Natural killer cell (primary cell): ENCODE measurements at regions not wholly inside any gene's neighbourhood (a gene's known extent, or its start where the extent isn't known, plus 50 kb on each side); places are given as distances from the start of the nearest gene placed in this dataset.

ENCODE experiments used
- ATAC-seq, 3 donors: fragments of 150-1000 bp in 2 of 3; fragments of 200-7000 bp in 1 of 3; cut with Tn5 transposase; 1 replicate in 1 of 3; 2 replicates in 2 of 3; pipeline ENCODE4 v1.10.0; 2021; ENCODE audit warnings: mild to moderate bottlenecking in 2 of 3, moderate library complexity in 2 of 3
- DNase-seq, 2 donors: peaks; one replicate each; pipeline versions ENCODE4 v3.0.0 to v3.0.0-alpha.2; 2013 to 2021; ENCODE audit warnings: mixed read lengths in 1 of 2
- H3K27ac ChIP-seq: one replicate; pipeline ENCODE4 v1.5.1; 2013; ENCODE audit warnings: mild to moderate bottlenecking, low read length
- H3K27me3 ChIP-seq: one replicate; pipeline ENCODE4 v1.6.1; 2013; ENCODE audit warnings: low read length; ENCODE audit not compliant: control insufficient read depth, insufficient read depth
- H3K36me3 ChIP-seq: one replicate; pipeline ENCODE4 v1.6.1; 2013; ENCODE audit warnings: low read length; ENCODE audit not compliant: control insufficient read depth, insufficient read depth
- H3K4me1 ChIP-seq: one replicate; pipeline ENCODE4 v1.6.1; 2013; ENCODE audit warnings: low read length; ENCODE audit not compliant: control insufficient read depth, insufficient read depth
- H3K4me3 ChIP-seq: one replicate; pipeline ENCODE4 v1.5.1; 2013; ENCODE audit warnings: low read length
- H3K9me3 ChIP-seq: one replicate; pipeline ENCODE4 v1.6.1; 2013; ENCODE audit warnings: low read length; ENCODE audit not compliant: control insufficient read depth, insufficient read depth
- H3K27ac Mint-ChIP-seq, 2 donors: one replicate each; pipeline ENCODE4 v1.8.0; 2022; ENCODE audit warnings: mild to moderate bottlenecking in 2 of 2, mixed read lengths in 2 of 2, moderate library complexity in 1 of 2
- H3K27me3 Mint-ChIP-seq, 2 donors: one replicate each; pipeline ENCODE4 v1.8.0; 2022; ENCODE audit warnings: low read depth in 2 of 2, mixed read lengths in 2 of 2
- H3K36me3 Mint-ChIP-seq: one replicate; pipeline ENCODE4 v1.8.0; 2022; ENCODE audit warnings: mixed read lengths
- H3K4me1 Mint-ChIP-seq, 2 donors: one replicate each; pipeline ENCODE4 v1.8.0; 2022; ENCODE audit warnings: mixed read lengths in 2 of 2
- H3K4me3 Mint-ChIP-seq: one replicate; pipeline ENCODE4 v1.8.0; 2022; ENCODE audit warnings: mild to moderate bottlenecking, moderate library complexity, mixed read lengths
- H3K9me3 Mint-ChIP-seq, 2 donors: one replicate each; pipeline ENCODE4 v1.8.0; 2022; ENCODE audit warnings: mixed read lengths in 2 of 2
- CTCF ChIP-seq: fragments of 200-600 bp; IDR thresholded peaks from one replicate; pipeline ENCODE4 v1.8.0; 2022; ENCODE audit warnings: antibody characterized with exemption
- WGBS: methylation state at CpG from one replicate; pipeline ENCODE4 v1.1.7; 2013; ENCODE audit warnings: missing lambda C conversion rate; ENCODE audit not compliant: insufficient coverage; 5-methylcytosine and 5-hydroxymethylcytosine counted together
- intact Hi-C: fragments of 100-400 bp; cut with micrococcal nuclease; formaldehyde crosslinking; loops from one replicate; pipeline ENCODE4 v1.14.2; 2022

- H3K9me3 Mint-ChIP-seq = peaks cover 2 to 5% of the 10 kb centered on the region in 2 donors
- no peaks in the 10 kb centered on the region for H3K4me1 Mint-ChIP-seq
- H3K4me1 ChIP-seq = no peaks in the 10 kb centered on the region
- DNase-seq (no peak), ATAC-seq (no peak)
- H3K27ac ChIP-seq = no peak overlapping the region
- no peaks in the 10 kb centered on the region for H3K36me3 Mint-ChIP-seq
- no peak overlapping the region for H3K27ac Mint-ChIP-seq
- 73% methylated on average over 2 of the region's 4 CpGs for WGBS
- H3K9me3 ChIP-seq = peaks cover 2% of the 10 kb centered on the region
- TF ChIP-seq CTCF = no peak
- no peaks in the 10 kb centered on the region for H3K27me3 Mint-ChIP-seq
- H3K27me3 ChIP-seq = no peaks in the 10 kb centered on the region
- intact Hi-C loops = no loop called here
- H3K36me3 ChIP-seq = no peaks in the 10 kb centered on the region
- no peak overlapping the region for H3K4me3 ChIP-seq
- H3K4me3 Mint-ChIP-seq = no peak overlapping the region
Observed at GRCh38 chr17:70390049-70390448, 220.7 kb downstream of the KCNJ2 start.

GRCh38 chr17:70394473-70395232 lies 225.3 kb downstream of the KCNJ2 start:
- no peaks in the 10 kb centered on the region for H3K36me3 ChIP-seq
- H3K9me3 ChIP-seq = no peaks in the 10 kb centered on the region
- Mint-ChIP-seq H3K27ac (no peak overlapping the region), H3K4me1 (no peaks in the 10 kb centered on the region), H3K4me3 (no peak overlapping the region), H3K9me3 (peaks cover 4 to 6% of the 10 kb centered on the region in 2 donors), H3K27me3 (no peaks in the 10 kb centered on the region), H3K36me3 (no peaks in the 10 kb centered on the region)
- no peak for ATAC-seq
- H3K27ac ChIP-seq = no peak overlapping the region
- TF ChIP-seq CTCF = no peak
- no peak for DNase-seq
- no peak overlapping the region for H3K4me3 ChIP-seq
- intact Hi-C loops = no loop called here
- H3K27me3 ChIP-seq = no peaks in the 10 kb centered on the region
- no peaks in the 10 kb centered on the region for H3K4me1 ChIP-seq
- WGBS = 100% methylated on average over 1 of the region's 2 CpGs

- no peak overlapping the region for H3K27ac Mint-ChIP-seq
- H3K4me3 Mint-ChIP-seq = no peak overlapping the region
- Histone ChIP-seq H3K27me3 (no peaks in the 10 kb centered on the region), H3K4me1 (no peaks in the 10 kb centered on the region), H3K9me3 (no peaks in the 10 kb centered on the region), H3K36me3 (no peaks in the 10 kb centered on the region), H3K4me3 (no peak overlapping the region), H3K27ac (no peak overlapping the region)
- no peaks in the 10 kb centered on the region for H3K27me3 Mint-ChIP-seq
- no peaks in the 10 kb centered on the region for H3K36me3 Mint-ChIP-seq
- TF ChIP-seq CTCF = no peak
- 67% methylated on average over 1 of the region's 1 CpG for WGBS
- ATAC-seq (peak in 1 of 3 donors; percentile 35), DNase-seq (no peak)
- peaks cover 4 to 6% of the 10 kb centered on the region in 2 donors for H3K9me3 Mint-ChIP-seq
- intact Hi-C loops = no loop called here
- H3K4me1 Mint-ChIP-seq = no peaks in the 10 kb centered on the region
Observed at GRCh38 chr17:70405492-70406220, 236.3 kb downstream of the KCNJ2 start.
